ENCODE measurements at regions not wholly inside any gene's neighbourhood (a gene's known extent, or its start where the extent isn't known, plus 50 kb on each side); places are given as distances from the start of the nearest gene placed in this dataset.

GRCh38 chr14:53328841-53329240 is 175.7 kb upstream of the DDHD1 start:
- no peak overlapping the region for H3K9ac ChIP-seq (ENCODE audit: extremely low read depth, insufficient read length, low read length)
- no peak overlapping the region for H3K14ac ChIP-seq (ENCODE audit: insufficient read depth, low read length)
- no peak overlapping the region for H2BK12ac ChIP-seq (ENCODE audit: insufficient read length, low read depth, low read length)
- no peak overlapping the region for H3K4me2 ChIP-seq (ENCODE audit: insufficient read depth, insufficient read length, low read length)
- H3K79me1 ChIP-seq (ENCODE audit: insufficient read depth, low read depth, low read length, poor library complexity, severe bottlenecking) = no peaks in the 10 kb centered on the region
- no peak overlapping the region for H2AK5ac ChIP-seq (ENCODE audit: insufficient read length, low read length)
- Mint-ChIP-seq H3K27ac (peak overlapping the region in 2 of 3 experiments; percentile 20 to 51; a peak in 3 of 7 replicates), H3K4me1 (peaks cover 26 to 31% of the 10 kb centered on the region in 2 experiments), H3K4me3 (no peak overlapping the region), H3K36me3 (ENCODE audit: insufficient read depth in 1 of 3, low read depth in 3 of 3) (no peaks in the 10 kb centered on the region), H3K27me3 (ENCODE audit: low read depth) (no peaks in the 10 kb centered on the region; the same call in 1 of the 2 replicates), H3K9me3 (no peaks in the 10 kb centered on the region; a peak in 1 of 5 replicates)
- no peak overlapping the region for H2AFZ ChIP-seq (ENCODE audit: low read length)
- no CpG with 5 or more reads among the region's 5 CpGs for WGBS (ENCODE audit: extremely low coverage, insufficient read length, low lambda C conversion rate)
- no peaks in the 10 kb centered on the region for H3K23me2 ChIP-seq (ENCODE audit: insufficient read length, low read depth, low read length, poor library complexity, severe bottlenecking)
- H4K91ac ChIP-seq (ENCODE audit: insufficient read length, low read depth, low read length) = no peak overlapping the region
- no peak for DNase-seq
- H3K56ac ChIP-seq (ENCODE audit: insufficient read length, low read depth, low read length) = no peak overlapping the region
- H3K4me1 ChIP-seq (ENCODE audit: insufficient read depth, low read length) = peaks cover 8% of the 10 kb centered on the region; the same call in 1 of the 2 replicates
- H2BK5ac ChIP-seq (ENCODE audit: insufficient read length, low read length) = no peak overlapping the region
- H3K79me2 ChIP-seq (ENCODE audit: insufficient read depth, low read length) = no peaks in the 10 kb centered on the region
- H2BK15ac ChIP-seq (ENCODE audit: low read depth, low read length) = no peak overlapping the region
- TF ChIP-seq CTCF (conservative IDR thresholded peaks at IDR 0.05) = no peak
- H3T11ph ChIP-seq (ENCODE audit: low read length) = no peak overlapping the region
- no peak overlapping the region for H3K18ac ChIP-seq (ENCODE audit: insufficient read length, low read depth, low read length)
- no peaks in the 10 kb centered on the region for H4K20me1 ChIP-seq (ENCODE audit: control insufficient read depth, insufficient read depth, insufficient read length)
- no peak overlapping the region for H3K4ac ChIP-seq (ENCODE audit: low read depth, low read length)
- H2BK20ac ChIP-seq (ENCODE audit: low read depth, low read length, poor library complexity, severe bottlenecking) = no peak overlapping the region
- H2BK120ac ChIP-seq (ENCODE audit: low read depth, low read length, poor library complexity, severe bottlenecking) = no peak overlapping the region
- no peaks in the 10 kb centered on the region for H3K9me3 ChIP-seq (ENCODE audit: control insufficient read depth, low read depth, low read length)
- H4K8ac ChIP-seq (replicated peaks; ENCODE audit: insufficient read length, low read depth, low read length) = no peak overlapping the region
- H3K27ac ChIP-seq (ENCODE audit: insufficient read length, low read depth, low read length) = no peak overlapping the region
- no peaks in the 10 kb centered on the region for H3K27me3 ChIP-seq (ENCODE audit: insufficient read depth, low read length)
- no peak overlapping the region for H4K5ac ChIP-seq (ENCODE audit: insufficient read length, low read depth, low read length)
- H3K23ac ChIP-seq (ENCODE audit: insufficient read length, low read depth, low read length) = no peak overlapping the region
